ENCODE measurements at regions not wholly inside any gene's neighbourhood (a gene's known extent, or its start where the extent isn't known, plus 50 kb on each side); places are given as distances from the start of the nearest gene placed in this dataset.

DNA sequence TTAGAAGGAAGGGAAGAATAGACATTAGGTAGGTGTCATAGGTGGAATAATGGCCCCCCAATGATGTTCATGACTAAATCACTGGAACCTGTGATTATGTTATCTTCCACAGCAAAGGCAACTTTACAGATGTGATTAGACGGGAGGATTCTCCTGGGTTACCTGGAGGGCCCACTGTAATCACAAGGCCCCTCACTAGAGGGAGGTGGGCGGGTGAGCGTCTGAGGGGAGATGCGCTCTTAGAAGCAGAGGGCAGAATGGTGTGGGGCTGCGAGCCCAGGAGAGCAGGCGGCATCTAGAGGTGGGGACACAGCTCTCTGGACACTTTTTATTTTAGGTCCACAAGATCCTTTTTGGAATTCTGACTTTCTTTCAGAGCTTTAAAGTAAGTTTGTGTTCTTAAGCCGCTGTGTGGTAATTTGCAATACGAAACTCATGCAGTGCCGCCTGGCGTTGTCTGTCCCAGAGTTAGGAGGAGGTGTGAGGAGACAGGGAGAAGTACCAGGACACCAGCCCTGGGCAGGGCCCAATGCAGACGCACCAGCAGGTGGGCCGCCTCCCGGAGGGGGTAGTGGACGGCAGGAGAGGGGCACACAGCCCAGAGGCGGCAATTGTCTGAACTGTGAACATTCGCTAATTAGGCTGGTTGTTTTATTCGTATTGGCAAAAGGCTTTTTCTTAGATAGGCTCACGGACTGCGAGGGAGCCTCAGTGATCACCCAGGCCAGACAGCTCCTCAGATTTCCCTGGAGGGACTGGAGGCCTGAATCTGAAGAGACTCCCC lies 51.1 kb upstream of the FANCC start:
- no peak for DNase-seq (ENCODE audit: extremely low spot score)
- POLR2A ChIA-PET: no interaction called here
- TF ChIP-seq NFRKB (IDR thresholded peaks at IDR 0.05): no peak
- CTCF ChIA-PET: no interaction called here
